CD4-positive, alpha-beta T cell (primary cell): ENCODE measurements at regions not wholly inside any gene's neighbourhood (a gene's known extent, or its start where the extent isn't known, plus 50 kb on each side); places are given as distances from the start of the nearest gene placed in this dataset.
"Not testable (repeated sequence)": the region's sequence is repeated elsewhere in the genome, so short reads cannot be mapped to it uniquely, and the experiment has no call there.

Experiments
- ATAC-seq: fragments of 200-7000 bp; cut with Tn5 transposase; one replicate; pipeline ENCODE4 v1.10.0; 2022; ENCODE audit warnings: mild to moderate bottlenecking; ENCODE audit not compliant: poor library complexity
- CTCF ChIA-PET: fragments of 350-600 bp; sonication (Branson Sonifier 250); formaldehyde crosslinking; loops from one replicate; lab custom pipeline; 2021; ENCODE audit warnings: antibody characterized with exemption, inconsistent platforms; lab: Charles Lee
- POLR2A ChIA-PET: fragments of 350-600 bp; sonication (Branson Sonifier 250); formaldehyde crosslinking; loops from one replicate; lab custom pipeline; 2021; ENCODE audit warnings: antibody characterized with exemption, inconsistent platforms; lab: Charles Lee
- DNase-seq, 14 experiments: peaks; one replicate each; pipeline ENCODE4 v3.0.0-alpha.2; 2013 to 2020; ENCODE audit warnings: mixed read lengths in 2 of 14
- H3K27ac ChIP-seq, 2 donors: one replicate each; pipeline versions ENCODE4 v1.5.1 to v1.7.0; 2013; ENCODE audit warnings: low read length in 2 of 2, low read depth in 1 of 2, mild to moderate bottlenecking in 1 of 2
- H3K27me3 ChIP-seq, 2 experiments: 1 replicate in 1 of 2; 2 replicates in 1 of 2; pipeline versions ENCODE4 v1.6.1 to v1.7.0; 2013; ENCODE audit warnings: low read length in 2 of 2, control low read depth in 1 of 2, mild to moderate bottlenecking in 1 of 2, moderate library complexity in 1 of 2; ENCODE audit not compliant: insufficient read depth in 2 of 2, control insufficient read depth in 1 of 2
- H3K36me3 ChIP-seq: one replicate; pipeline ENCODE4 v1.6.1; 2013; ENCODE audit warnings: low read length, control low read depth; ENCODE audit not compliant: insufficient read depth
- H3K4me1 ChIP-seq: one replicate; pipeline ENCODE4 v1.6.1; 2013; ENCODE audit warnings: low read length, control low read depth; ENCODE audit not compliant: insufficient read depth
- H3K4me3 ChIP-seq: one replicate; pipeline ENCODE4 v1.5.1; 2013; ENCODE audit warnings: mild to moderate bottlenecking, low read length, moderate library complexity
- H3K9me3 ChIP-seq, 2 experiments: 1 replicate in 1 of 2; 2 replicates in 1 of 2; pipeline versions ENCODE4 v1.6.1 to v1.7.0; 2013; ENCODE audit warnings: low read length in 2 of 2, mild to moderate bottlenecking in 2 of 2, control low read depth in 1 of 2, moderate library complexity in 1 of 2; ENCODE audit not compliant: control insufficient read depth in 1 of 2, insufficient read depth in 1 of 2
- H3K27ac Mint-ChIP-seq: one replicate; pipeline ENCODE4 v1.8.0; 2020; ENCODE audit warnings: mixed read lengths
- H3K27me3 Mint-ChIP-seq: one replicate; pipeline ENCODE4 v1.8.0; 2021; ENCODE audit warnings: mixed read lengths
- H3K36me3 Mint-ChIP-seq: one replicate; pipeline ENCODE4 v1.8.0; 2021; ENCODE audit warnings: low read depth, mixed read lengths
- H3K4me1 Mint-ChIP-seq: one replicate; pipeline ENCODE4 v1.8.0; 2021; ENCODE audit warnings: low read depth, mixed read lengths
- H3K4me3 Mint-ChIP-seq: one replicate; pipeline ENCODE4 v1.8.0; 2020; ENCODE audit warnings: mild to moderate bottlenecking, mixed read lengths
- H3K9me3 Mint-ChIP-seq: one replicate; pipeline ENCODE4 v1.8.0; 2020; ENCODE audit warnings: mixed read lengths
- intact Hi-C, 2 experiments: fragments of 100-400 bp; cut with DNase I in 1 of 2; cut with micrococcal nuclease in 1 of 2; formaldehyde crosslinking; loops; one replicate each; pipeline versions ENCODE4 v1.15.1 to v1.9.0; 2023 to 2025; cut with DNase I, micrococcal nuclease
- TF ChIP-seq, protein P1 (sequence below): fragments of 200-600 bp; IDR thresholded peaks from one replicate; pipeline ENCODE4 v1.8.0; 2022; ENCODE audit warnings: antibody characterized with exemption, mild to moderate bottlenecking

DNA sequence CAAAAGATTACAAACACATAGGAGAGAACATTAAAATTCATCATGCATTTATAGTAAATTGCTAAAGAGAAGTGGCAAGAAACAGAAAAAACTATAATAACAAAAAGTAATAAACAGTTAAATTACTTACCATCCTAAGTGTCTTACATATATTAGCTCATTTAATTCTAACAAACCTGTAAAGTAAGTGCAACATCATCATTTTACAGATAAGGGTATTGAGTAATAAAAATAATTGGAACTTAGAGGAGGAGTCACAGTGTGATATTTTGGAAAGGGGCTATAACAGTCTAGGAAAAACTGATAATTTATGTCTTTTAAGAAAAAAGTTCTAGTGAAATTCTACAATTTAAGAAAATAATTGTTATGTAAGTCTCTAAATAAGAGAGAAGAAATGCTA is 592.8 kb downstream of the DMRTA1 start:
- intact Hi-C loops: no loop called here
- no peak overlapping the region for H3K27ac Mint-ChIP-seq
- ChIA-PET POLR2A (no interaction called here), CTCF (no interaction called here)
- Histone ChIP-seq H3K9me3 (no peaks in the 10 kb centered on the region), H3K4me3 (no peak overlapping the region), H3K4me1 (no peaks in the 10 kb centered on the region), H3K27ac (no peak overlapping the region), H3K36me3 (no peaks in the 10 kb centered on the region), H3K27me3 (no peaks in the 10 kb centered on the region)
- no peaks in the 10 kb centered on the region for H3K36me3 Mint-ChIP-seq
- H3K9me3 Mint-ChIP-seq: peaks cover 13% of the 10 kb centered on the region
- no peak for DNase-seq
- no peaks in the 10 kb centered on the region for H3K27me3 Mint-ChIP-seq
- no peak for ATAC-seq
- TF ChIP-seq, protein P1, sequence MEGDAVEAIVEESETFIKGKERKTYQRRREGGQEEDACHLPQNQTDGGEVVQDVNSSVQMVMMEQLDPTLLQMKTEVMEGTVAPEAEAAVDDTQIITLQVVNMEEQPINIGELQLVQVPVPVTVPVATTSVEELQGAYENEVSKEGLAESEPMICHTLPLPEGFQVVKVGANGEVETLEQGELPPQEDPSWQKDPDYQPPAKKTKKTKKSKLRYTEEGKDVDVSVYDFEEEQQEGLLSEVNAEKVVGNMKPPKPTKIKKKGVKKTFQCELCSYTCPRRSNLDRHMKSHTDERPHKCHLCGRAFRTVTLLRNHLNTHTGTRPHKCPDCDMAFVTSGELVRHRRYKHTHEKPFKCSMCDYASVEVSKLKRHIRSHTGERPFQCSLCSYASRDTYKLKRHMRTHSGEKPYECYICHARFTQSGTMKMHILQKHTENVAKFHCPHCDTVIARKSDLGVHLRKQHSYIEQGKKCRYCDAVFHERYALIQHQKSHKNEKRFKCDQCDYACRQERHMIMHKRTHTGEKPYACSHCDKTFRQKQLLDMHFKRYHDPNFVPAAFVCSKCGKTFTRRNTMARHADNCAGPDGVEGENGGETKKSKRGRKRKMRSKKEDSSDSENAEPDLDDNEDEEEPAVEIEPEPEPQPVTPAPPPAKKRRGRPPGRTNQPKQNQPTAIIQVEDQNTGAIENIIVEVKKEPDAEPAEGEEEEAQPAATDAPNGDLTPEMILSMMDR: no peak
- no peak overlapping the region for H3K4me3 Mint-ChIP-seq
- H3K4me1 Mint-ChIP-seq: no peaks in the 10 kb centered on the region

DNA sequence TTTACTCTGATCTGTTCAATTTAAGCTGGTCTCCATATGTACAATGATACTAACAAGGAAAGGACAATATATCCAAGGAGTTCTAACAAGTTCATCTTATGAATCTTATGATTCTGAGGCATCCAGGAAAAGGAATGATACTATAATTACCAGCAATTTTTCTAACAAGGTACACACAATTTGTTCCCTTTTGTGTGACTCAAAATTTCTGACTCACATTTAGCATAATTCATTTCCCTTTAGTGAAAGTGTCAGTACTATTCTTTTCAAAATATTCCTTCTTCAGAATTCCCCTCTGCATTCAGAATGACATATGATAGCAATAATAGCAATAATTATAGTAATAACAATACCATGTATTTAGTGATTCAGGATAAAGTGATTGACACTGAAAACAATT is 594.8 kb downstream of the DMRTA1 start:
- Mint-ChIP-seq H3K4me3 (no peak overlapping the region), H3K27ac (no peak overlapping the region), H3K36me3 (no peaks in the 10 kb centered on the region), H3K4me1 (no peaks in the 10 kb centered on the region), H3K27me3 (no peaks in the 10 kb centered on the region), H3K9me3 (peaks cover 19% of the 10 kb centered on the region)
- Histone ChIP-seq H3K27ac (no peak overlapping the region), H3K27me3 (no peaks in the 10 kb centered on the region), H3K9me3 (peaks cover 0 to 7% of the 10 kb centered on the region in 2 experiments), H3K36me3 (no peaks in the 10 kb centered on the region), H3K4me1 (no peaks in the 10 kb centered on the region), H3K4me3 (no peak overlapping the region)
- CTCF ChIA-PET: no interaction called here
- DNase-seq: no peak
- POLR2A ChIA-PET: no interaction called here
- TF ChIP-seq, protein P1: no peak
- ATAC-seq: no peak
- intact Hi-C loops: no loop called here

DNA sequence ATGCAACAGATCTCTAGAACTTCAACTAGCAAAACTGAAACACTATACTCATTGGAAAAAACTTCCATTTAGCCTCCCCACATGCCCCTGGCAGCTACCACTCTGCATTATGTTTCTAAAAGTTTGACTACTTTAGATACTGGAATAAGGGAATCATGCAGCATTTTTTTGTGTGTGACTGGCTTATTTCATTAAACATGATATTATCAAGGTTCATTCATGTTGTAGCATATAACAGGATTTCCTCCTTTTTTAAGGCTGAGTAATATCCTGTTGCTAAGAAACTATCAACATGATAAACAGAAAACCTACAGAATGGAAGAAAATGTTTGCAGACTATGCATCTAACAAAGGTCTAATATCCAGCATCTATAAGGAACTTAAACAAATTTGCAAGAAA is 597.9 kb downstream of the DMRTA1 start:
- POLR2A ChIA-PET: no interaction called here
- TF ChIP-seq, protein P1: no peak
- ATAC-seq (no peak), DNase-seq (no peak)
- Mint-ChIP-seq H3K4me1 (no peaks in the 10 kb centered on the region), H3K4me3 (no peak overlapping the region), H3K27me3 (no peaks in the 10 kb centered on the region), H3K9me3 (peaks cover 27% of the 10 kb centered on the region), H3K27ac (no peak overlapping the region), H3K36me3 (no peaks in the 10 kb centered on the region)
- no peak overlapping the region for H3K4me3 ChIP-seq
- CTCF ChIA-PET: no interaction called here
- H3K36me3 ChIP-seq: no peaks in the 10 kb centered on the region
- no peaks in the 10 kb centered on the region for H3K4me1 ChIP-seq
- H3K27ac ChIP-seq: no peak overlapping the region
- intact Hi-C loops: no loop called here
- peaks cover 0 to 7% of the 10 kb centered on the region in 2 experiments for H3K9me3 ChIP-seq
- H3K27me3 ChIP-seq: no peaks in the 10 kb centered on the region

DNA sequence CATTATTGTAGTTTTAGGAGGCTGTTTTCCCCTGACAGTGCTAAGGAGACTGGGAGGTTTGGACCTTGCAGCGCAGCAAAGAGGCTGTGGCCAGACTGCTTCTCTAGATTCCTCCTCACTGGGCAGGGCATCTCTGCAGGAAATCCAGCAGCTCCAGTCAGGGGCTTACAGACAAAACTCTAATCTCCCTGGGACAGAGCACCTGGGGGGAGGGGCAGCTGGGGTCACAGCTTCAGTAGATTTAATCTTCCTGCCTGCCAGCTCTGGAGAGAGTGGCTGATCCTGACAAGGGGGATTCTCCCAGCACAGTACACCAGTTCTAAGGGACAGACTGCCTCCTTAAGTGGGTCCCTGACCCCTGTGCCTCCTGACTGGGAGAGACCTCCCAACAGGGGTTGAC is 599.4 kb downstream of the DMRTA1 start:
- H3K36me3 ChIP-seq, H3K4me1 ChIP-seq, intact Hi-C loops, H3K27me3 Mint-ChIP-seq, DNase-seq, H3K27ac Mint-ChIP-seq, H3K4me3 ChIP-seq, H3K4me3 Mint-ChIP-seq, ATAC-seq, H3K36me3 Mint-ChIP-seq, H3K9me3 ChIP-seq, H3K4me1 Mint-ChIP-seq, POLR2A ChIA-PET, CTCF ChIA-PET, H3K27me3 ChIP-seq, H3K27ac ChIP-seq: not testable (repeated sequence)
- H3K9me3 Mint-ChIP-seq: peaks cover 29% of the 10 kb centered on the region
